HG03558 (cell line): ENCODE measurements at regions not wholly inside any gene's neighbourhood (a gene's known extent, or its start where the extent isn't known, plus 50 kb on each side); places are given as distances from the start of the nearest gene placed in this dataset.
"Not testable (repeated sequence)": the region's sequence is repeated elsewhere in the genome, so short reads cannot be mapped to it uniquely, and the experiment has no call there.

Experiments
- ATAC-seq: cut with Tn5 transposase; IDR thresholded peaks from one replicate; pipeline ENCODE4 v1.9.1; 2021; ENCODE audit warnings: moderate number of reproducible peaks; ENCODE audit not compliant: unreplicated experiment; ENCODE audit errors: extremely low read depth

GRCh38 chr6:81075974-81076373 lies 676.5 kb downstream of the TENT5A start:
- no peak for ATAC-seq

GRCh38 chr6:81073318-81073717 lies 679.2 kb downstream of the TENT5A start:
- ATAC-seq = no peak

GRCh38 chr6:81071121-81071520 lies 681.4 kb downstream of the TENT5A start:
- no peak for ATAC-seq

GRCh38 chr6:81067057-81067456 lies 685.4 kb downstream of the TENT5A start:
- no peak for ATAC-seq

- ATAC-seq = no peak
These were observed 688.6 kb downstream of the TENT5A start for GRCh38 chr6:81063891-81064290.

GRCh38 chr6:81054036-81054435 lies 698.4 kb downstream of the TENT5A start:
- no peak for ATAC-seq

- ATAC-seq = no peak
These were observed 700.5 kb downstream of the TENT5A start for GRCh38 chr6:81051952-81052351.

GRCh38 chr6:81049425-81050042 lies 702.9 kb downstream of the TENT5A start:
- ATAC-seq = no peak

GRCh38 chr6:81031416-81031815 lies 721.1 kb downstream of the TENT5A start:
- ATAC-seq = no peak

GRCh38 chr6:81026041-81026553 lies 726.4 kb downstream of the TENT5A start:
- no peak for ATAC-seq

- ATAC-seq = no peak
These were observed 728.8 kb downstream of the TENT5A start for GRCh38 chr6:81023709-81024108.

- ATAC-seq = no peak
These were observed 729.4 kb downstream of the TENT5A start for GRCh38 chr6:81023007-81023582.

GRCh38 chr6:81017586-81017985 lies 734.9 kb downstream of the TENT5A start:
- ATAC-seq = not testable (repeated sequence)

- ATAC-seq = no peak
These were observed 748.6 kb downstream of the TENT5A start for GRCh38 chr6:81003894-81004293.

GRCh38 chr6:81003156-81003555 lies 749.3 kb downstream of the TENT5A start:
- ATAC-seq = no peak

GRCh38 chr6:81002126-81002525 lies 750.4 kb downstream of the TENT5A start:
- ATAC-seq = no peak

GRCh38 chr6:80991316-80991715 lies 761.2 kb downstream of the TENT5A start:
- ATAC-seq = no peak

- no peak for ATAC-seq
These were observed 763.6 kb downstream of the TENT5A start for GRCh38 chr6:80988892-80989291.

GRCh38 chr6:80988286-80988685 lies 764.2 kb downstream of the TENT5A start:
- ATAC-seq = no peak

GRCh38 chr6:80981226-80981625 lies 771.3 kb downstream of the TENT5A start:
- not testable (repeated sequence) for ATAC-seq

- ATAC-seq = no peak
These were observed 776.1 kb downstream of the TENT5A start for GRCh38 chr6:80976336-80976735.

- ATAC-seq = no peak
These were observed 777.9 kb downstream of the TENT5A start for GRCh38 chr6:80974579-80974978.
